Memory B cell (primary cell): ENCODE measurements at regions not wholly inside any gene's neighbourhood (a gene's known extent, or its start where the extent isn't known, plus 50 kb on each side); places are given as distances from the start of the nearest gene placed in this dataset.

Experiments used
- ATAC-seq: fragments of 150-1000 bp; cut with Tn5 transposase; 2 replicates; pipeline ENCODE4 v1.10.0; 2021; ENCODE audit warnings: low read depth, mild to moderate bottlenecking, moderate library complexity
- DNase-seq, 2 donors: peaks; one replicate each; pipeline ENCODE4 v3.0.0; 2022; ENCODE audit warnings: low spot score in 2 of 2
- H3K27ac Mint-ChIP-seq: one replicate; pipeline ENCODE4 v1.8.0; 2022; ENCODE audit warnings: mild to moderate bottlenecking, moderate library complexity, mixed read lengths
- H3K27me3 Mint-ChIP-seq: one replicate; pipeline ENCODE4 v1.8.0; 2022; ENCODE audit warnings: mixed read lengths
- H3K36me3 Mint-ChIP-seq: one replicate; pipeline ENCODE4 v1.8.0; 2022; ENCODE audit warnings: mild to moderate bottlenecking, mixed read lengths
- H3K4me1 Mint-ChIP-seq: one replicate; pipeline ENCODE4 v1.8.0; 2022; ENCODE audit warnings: mixed read lengths
- H3K4me3 Mint-ChIP-seq: one replicate; pipeline ENCODE4 v1.8.0; 2022; ENCODE audit warnings: mild to moderate bottlenecking, moderate library complexity, mixed read lengths
- H3K9me3 Mint-ChIP-seq: one replicate; pipeline ENCODE4 v1.8.0; 2022; ENCODE audit warnings: mixed read lengths

GRCh38 chr10:43710772-43711471 is 62.2 kb upstream of the ZNF32 start:
- Mint-ChIP-seq H3K36me3 (no peaks in the 10 kb centered on the region), H3K27ac (no peak overlapping the region), H3K9me3 (no peaks in the 10 kb centered on the region), H3K4me1 (no peaks in the 10 kb centered on the region), H3K4me3 (no peak overlapping the region), H3K27me3 (peaks cover 7% of the 10 kb centered on the region)
- ATAC-seq = no peak
- no peak for DNase-seq

- no peak for ATAC-seq
- Mint-ChIP-seq H3K4me1 (no peaks in the 10 kb centered on the region), H3K9me3 (no peaks in the 10 kb centered on the region), H3K27me3 (peaks cover 7% of the 10 kb centered on the region), H3K27ac (no peak overlapping the region), H3K4me3 (no peak overlapping the region), H3K36me3 (no peaks in the 10 kb centered on the region)
- DNase-seq = no peak
Measured at GRCh38 chr10:43708262-43708661, 59.6 kb upstream of the ZNF32 start.

- no peak overlapping the region for H3K27ac Mint-ChIP-seq
- DNase-seq (no peak), ATAC-seq (no peak)
- peaks cover 6% of the 10 kb centered on the region for H3K27me3 Mint-ChIP-seq
- no peaks in the 10 kb centered on the region for H3K4me1 Mint-ChIP-seq
- H3K9me3 Mint-ChIP-seq = no peaks in the 10 kb centered on the region
- no peak overlapping the region for H3K4me3 Mint-ChIP-seq
- no peaks in the 10 kb centered on the region for H3K36me3 Mint-ChIP-seq
Measured at GRCh38 chr10:43707770-43708169, 59.1 kb upstream of the ZNF32 start.

- H3K4me1 Mint-ChIP-seq = no peaks in the 10 kb centered on the region
- H3K27ac Mint-ChIP-seq = no peak overlapping the region
- DNase-seq (no peak), ATAC-seq (no peak)
- peaks cover 3% of the 10 kb centered on the region for H3K27me3 Mint-ChIP-seq
- no peaks in the 10 kb centered on the region for H3K36me3 Mint-ChIP-seq
- H3K4me3 Mint-ChIP-seq = no peak overlapping the region
- H3K9me3 Mint-ChIP-seq = no peaks in the 10 kb centered on the region
Measured at GRCh38 chr10:43706166-43706565, 57.5 kb upstream of the ZNF32 start.

DNA sequence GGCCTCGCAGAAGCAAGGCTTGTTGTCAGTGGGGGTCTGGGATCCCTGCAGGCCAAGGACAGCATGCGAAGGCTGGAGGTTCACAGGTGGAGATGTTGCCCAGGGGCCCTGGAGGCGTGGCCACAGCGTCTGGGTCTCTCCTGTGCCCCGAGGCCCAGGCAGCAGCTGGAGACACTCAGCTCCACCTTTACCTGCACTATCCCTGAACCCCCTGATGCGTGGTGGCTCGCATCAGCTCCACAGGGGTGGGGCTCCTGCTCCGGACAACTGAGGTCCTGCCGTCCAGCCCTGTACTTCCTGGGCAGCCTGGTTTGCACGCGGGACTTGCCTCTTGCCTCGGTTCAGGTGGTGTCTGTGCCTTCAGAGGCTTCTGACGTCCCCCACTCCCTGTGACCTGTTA is 54.6 kb upstream of the ZNF32 start:
- Mint-ChIP-seq H3K4me3 (no peak overlapping the region), H3K4me1 (no peaks in the 10 kb centered on the region), H3K36me3 (no peaks in the 10 kb centered on the region), H3K27ac (no peak overlapping the region), H3K27me3 (peaks cover 8% of the 10 kb centered on the region), H3K9me3 (no peaks in the 10 kb centered on the region)
- DNase-seq (no peak), ATAC-seq (no peak)

GRCh38 chr10:43702936-43703281 is 54.2 kb upstream of the ZNF32 start:
- H3K4me1 Mint-ChIP-seq = no peaks in the 10 kb centered on the region
- no peak for ATAC-seq
- no peak for DNase-seq
- no peak overlapping the region for H3K27ac Mint-ChIP-seq
- H3K9me3 Mint-ChIP-seq = no peaks in the 10 kb centered on the region
- no peak overlapping the region for H3K4me3 Mint-ChIP-seq
- peaks cover 8% of the 10 kb centered on the region for H3K27me3 Mint-ChIP-seq
- H3K36me3 Mint-ChIP-seq = no peaks in the 10 kb centered on the region

- Mint-ChIP-seq H3K27me3 (peaks cover 8% of the 10 kb centered on the region), H3K27ac (no peak overlapping the region), H3K4me1 (no peaks in the 10 kb centered on the region), H3K36me3 (no peaks in the 10 kb centered on the region), H3K9me3 (no peaks in the 10 kb centered on the region), H3K4me3 (no peak overlapping the region)
- ATAC-seq (no peak), DNase-seq (no peak)
Measured at GRCh38 chr10:43702213-43702935, 53.7 kb upstream of the ZNF32 start.

GRCh38 chr10:43701295-43701694 is 52.6 kb upstream of the ZNF32 start:
- Mint-ChIP-seq H3K9me3 (no peaks in the 10 kb centered on the region), H3K4me1 (no peaks in the 10 kb centered on the region), H3K36me3 (no peaks in the 10 kb centered on the region), H3K27me3 (peaks cover 8% of the 10 kb centered on the region), H3K27ac (no peak overlapping the region), H3K4me3 (no peak overlapping the region)
- no peak for ATAC-seq
- no peak for DNase-seq

- Mint-ChIP-seq H3K27me3 (peaks cover 8% of the 10 kb centered on the region), H3K27ac (no peak overlapping the region), H3K4me1 (no peaks in the 10 kb centered on the region), H3K36me3 (no peaks in the 10 kb centered on the region), H3K9me3 (no peaks in the 10 kb centered on the region), H3K4me3 (no peak overlapping the region)
- DNase-seq (no peak), ATAC-seq (no peak)
Measured at GRCh38 chr10:43700306-43700705, 51.6 kb upstream of the ZNF32 start.

GRCh38 chr10:43699516-43699915 is 50.8 kb upstream of the ZNF32 start:
- H3K4me3 Mint-ChIP-seq = no peak overlapping the region
- ATAC-seq = no peak

More at GRCh38 chr10:43699516-43699915, 50.8 kb upstream of the ZNF32 start:
- Mint-ChIP-seq H3K4me1 (no peaks in the 10 kb centered on the region), H3K27me3 (peaks cover 8% of the 10 kb centered on the region), H3K36me3 (no peaks in the 10 kb centered on the region), H3K9me3 (no peaks in the 10 kb centered on the region), H3K27ac (no peak overlapping the region)
- no peak for DNase-seq
